Gastroesophageal sphincter (tissue), 3 donors: ENCODE measurements at regions not wholly inside any gene's neighbourhood (a gene's known extent, or its start where the extent isn't known, plus 50 kb on each side); places are given as distances from the start of the nearest gene placed in this dataset.

Experiments used
- CTCF ChIP-seq, 4 experiments: fragments of 200-600 bp in 2 of 4; fragments of 450-650 bp in 2 of 4; sonication (generic) in 1 of 4; IDR thresholded peaks; one replicate each; pipeline ENCODE4 v1.5.1; 2017 to 2019; ENCODE audit warnings: antibody characterized with exemption in 4 of 4, mild to moderate bottlenecking in 2 of 4, moderate library complexity in 2 of 4
- POLR2A ChIP-seq, 2 donors: fragments of 450-650 bp; IDR thresholded peaks; one replicate each; pipeline ENCODE4 v1.6.1; 2017; ENCODE audit warnings: antibody characterized with exemption in 2 of 2, mild to moderate bottlenecking in 2 of 2, moderate library complexity in 1 of 2
- POLR2AphosphoS5 ChIP-seq: sonication (generic); formaldehyde crosslinking; IDR thresholded peaks from one replicate; pipeline ENCODE4 v1.6.1; 2017; ENCODE audit warnings: antibody characterized with exemption

GRCh38 chr11:16511116-16512114, 155.1 kb upstream of the SOX6 start:
- TF ChIP-seq CTCF (IDR thresholded peaks at IDR 0.05) (no peak), POLR2AphosphoS5 (peak; percentile 75), POLR2A (IDR thresholded peaks at IDR 0.05) (no peak)
